ENCODE measurements at regions not wholly inside any gene's neighbourhood (a gene's known extent, or its start where the extent isn't known, plus 50 kb on each side); places are given as distances from the start of the nearest gene placed in this dataset.

GRCh38 chr22:49614966-49615965 lies 212.4 kb downstream of the BRD1 start:
- no TSS peak for BruUV-seq (replicated peaks)
- CTCF ChIA-PET, result no interaction called here
- TF ChIP-seq TCF7L2 (IDR thresholded peaks at IDR 0.05; ENCODE audit: low read depth, low read length), result no peak
- TF ChIP-seq CTCF (IDR thresholded peaks at IDR 0.05), result no peak
- no peak for TF ChIP-seq REST (IDR thresholded peaks at IDR 0.05; ENCODE audit: insufficient read depth in 1 of 2, low read depth in 2 of 2, low read length in 1 of 2)
- TF ChIP-seq SIN3A (IDR thresholded peaks at IDR 0.05; ENCODE audit: borderline replicate concordance, insufficient read depth, low read depth, low read length), result no peak
- TF ChIP-seq POLR2AphosphoS5 (IDR thresholded peaks at IDR 0.05; ENCODE audit: low read depth, low read length), result no peak
- POLR2A ChIA-PET, result no interaction called here
- H3K36me3 ChIP-seq (ENCODE audit: control insufficient read depth, insufficient read depth, low read length), result no peaks in the 10 kb centered on the region
- no peak overlapping the region for H3K27ac ChIP-seq (ENCODE audit: low read length)
- H3K4me1 ChIP-seq (ENCODE audit: control insufficient read depth, insufficient read depth, low read length), result no peaks in the 10 kb centered on the region
- ATAC-seq (no peak), DNase-seq (ENCODE audit: low read depth, low spot score) (no peak)
- no peaks in the 10 kb centered on the region for H3K9me3 ChIP-seq (ENCODE audit: control insufficient read depth, insufficient read depth, low read depth, low read length)
- in situ Hi-C loops (cut with HindIII; ENCODE audit: low pct_unique_long_range_greater_than_20kb, low sequenced_read_pairs) (no loop called here), intact Hi-C loops (cut with micrococcal nuclease; ENCODE audit: unreplicated experiment) (no loop called here)
- no peaks in the 10 kb centered on the region; the same call in 1 of the 2 replicates for H3K27me3 ChIP-seq (ENCODE audit: control insufficient read depth, insufficient read depth, low read length)
- no peak overlapping the region for H3K4me3 ChIP-seq (ENCODE audit: low read depth in 2 of 2, low read length in 2 of 2)

GRCh38 chr22:49613511-49614270 lies 214.0 kb downstream of the BRD1 start:
- ChIA-PET POLR2A (no interaction called here), CTCF (no interaction called here)
- H3K9me3 ChIP-seq (ENCODE audit: control insufficient read depth, insufficient read depth, low read depth, low read length), result no peaks in the 10 kb centered on the region
- H3K4me1 ChIP-seq (ENCODE audit: control insufficient read depth, insufficient read depth, low read length), result no peaks in the 10 kb centered on the region
- TF ChIP-seq POLR2AphosphoS5 (IDR thresholded peaks at IDR 0.05; ENCODE audit: low read depth, low read length) (no peak), TCF7L2 (IDR thresholded peaks at IDR 0.05; ENCODE audit: low read depth, low read length) (no peak)
- ATAC-seq, result no peak
- BruUV-seq (replicated peaks), result no TSS peak
- DNase-seq (ENCODE audit: low read depth, low spot score), result no peak
- no peaks in the 10 kb centered on the region for H3K36me3 ChIP-seq (ENCODE audit: control insufficient read depth, insufficient read depth, low read length)
- H3K27me3 ChIP-seq (ENCODE audit: control insufficient read depth, insufficient read depth, low read length), result no peaks in the 10 kb centered on the region
- intact Hi-C loops (cut with micrococcal nuclease; ENCODE audit: unreplicated experiment), result no loop called here
- H3K4me3 ChIP-seq (ENCODE audit: low read depth in 2 of 2, low read length in 2 of 2), result no peak overlapping the region
- in situ Hi-C loops (cut with HindIII; ENCODE audit: low pct_unique_long_range_greater_than_20kb, low sequenced_read_pairs), result no loop called here
- no peak overlapping the region for H3K27ac ChIP-seq (ENCODE audit: low read length)

Data from Panc1 (cell line).